Ammon's horn (tissue), 1 donor: ENCODE measurements at regions not wholly inside any gene's neighbourhood (a gene's known extent, or its start where the extent isn't known, plus 50 kb on each side); places are given as distances from the start of the nearest gene placed in this dataset.
"Not testable (repeated sequence)": the region's sequence is repeated elsewhere in the genome, so short reads cannot be mapped to it uniquely, and the experiment has no call there.

Experiments
- DNase-seq: peaks from one replicate; pipeline ENCODE4 v3.0.0-alpha.2; 2016; ENCODE audit warnings: low spot score

DNA sequence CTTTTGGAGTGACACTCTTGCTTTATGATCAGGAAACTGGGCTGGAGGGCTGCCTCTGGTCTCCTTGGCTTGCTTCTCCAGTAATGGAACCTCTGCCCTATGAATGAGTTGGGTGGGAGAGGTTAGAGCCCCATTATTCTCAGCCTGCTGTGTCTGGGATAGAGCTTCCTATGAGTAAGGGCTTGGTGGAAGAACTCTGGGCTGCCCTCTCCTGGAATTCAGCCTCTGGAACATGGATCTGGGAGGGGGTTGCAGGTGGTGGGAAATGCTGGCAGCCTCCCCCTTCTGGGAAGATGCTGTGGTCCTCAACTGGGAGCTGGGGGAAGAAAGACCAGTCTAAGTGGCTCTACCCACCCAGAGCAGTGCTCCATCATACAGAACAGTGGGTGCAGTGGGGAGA, 81.8 kb upstream of the SYN3 start:
- DNase-seq = no peak

GRCh38 chr22:33138333-33138732, 80.2 kb upstream of the SYN3 start:
- not testable (repeated sequence) for DNase-seq

DNA sequence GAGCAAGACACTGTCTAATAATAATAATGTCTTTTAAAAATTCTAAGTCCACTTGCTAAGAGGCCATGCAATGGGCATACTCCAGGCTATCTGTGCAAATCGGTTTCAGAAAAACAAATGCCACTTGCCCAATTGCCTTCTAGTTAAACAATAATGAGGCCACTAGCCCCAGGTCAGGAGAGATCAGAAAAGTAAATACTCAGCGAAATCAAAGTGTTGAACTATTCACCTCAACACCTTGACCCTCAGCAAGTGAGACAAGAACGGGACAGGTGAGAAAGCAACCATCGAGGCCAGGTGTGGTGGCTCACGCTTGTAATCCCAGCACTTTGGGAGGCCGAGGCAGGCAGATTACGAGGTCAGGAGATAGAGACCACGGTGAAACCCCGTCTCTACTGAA, 72.3 kb upstream of the SYN3 start:
- DNase-seq = no peak

DNA sequence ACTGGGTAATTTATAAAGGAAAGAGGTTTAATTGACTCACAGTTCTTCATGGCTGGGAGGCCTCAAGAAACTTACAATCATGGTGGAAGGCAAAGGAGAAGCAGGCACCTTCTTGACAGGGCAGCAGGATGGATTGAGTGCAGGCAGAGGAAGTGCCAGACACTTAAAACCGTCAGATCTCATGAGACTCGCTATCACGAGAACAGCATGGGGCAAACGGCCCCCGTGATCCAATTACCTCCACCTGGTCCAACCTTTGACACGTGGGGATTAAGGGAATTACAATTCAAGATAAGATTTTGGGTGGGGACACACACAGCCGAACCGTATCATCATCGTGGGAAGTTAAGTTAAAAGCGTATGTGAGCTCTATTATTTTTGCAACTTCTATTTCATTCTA, 71.4 kb upstream of the SYN3 start:
- no peak for DNase-seq

DNA sequence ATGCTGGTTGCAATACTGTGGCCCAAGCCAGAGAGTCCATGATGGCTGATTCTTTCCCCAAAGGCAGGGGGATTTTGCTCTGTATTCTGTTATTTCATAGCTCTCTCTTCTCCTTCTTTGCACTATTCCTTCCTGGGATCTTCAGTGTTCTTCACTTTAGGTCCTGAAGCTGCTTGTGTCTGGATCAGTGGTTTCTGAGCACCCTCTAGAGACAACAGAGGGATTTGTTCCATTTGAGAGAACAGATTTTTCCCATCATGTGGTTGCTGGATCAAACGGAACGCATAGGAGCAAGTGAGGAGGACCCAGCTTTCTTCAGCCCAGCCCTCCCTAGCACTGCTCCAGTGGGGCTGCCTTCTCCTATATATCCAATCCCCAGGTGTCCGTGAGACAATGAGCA, 68.7 kb upstream of the SYN3 start:
- peak; percentile 67 for DNase-seq

- no peak for DNase-seq
Observed at GRCh38 chr22:33124471-33124870, 66.3 kb upstream of the SYN3 start.

- DNase-seq = peak; percentile 8
Observed at GRCh38 chr22:33122439-33122838, 64.3 kb upstream of the SYN3 start.

DNA sequence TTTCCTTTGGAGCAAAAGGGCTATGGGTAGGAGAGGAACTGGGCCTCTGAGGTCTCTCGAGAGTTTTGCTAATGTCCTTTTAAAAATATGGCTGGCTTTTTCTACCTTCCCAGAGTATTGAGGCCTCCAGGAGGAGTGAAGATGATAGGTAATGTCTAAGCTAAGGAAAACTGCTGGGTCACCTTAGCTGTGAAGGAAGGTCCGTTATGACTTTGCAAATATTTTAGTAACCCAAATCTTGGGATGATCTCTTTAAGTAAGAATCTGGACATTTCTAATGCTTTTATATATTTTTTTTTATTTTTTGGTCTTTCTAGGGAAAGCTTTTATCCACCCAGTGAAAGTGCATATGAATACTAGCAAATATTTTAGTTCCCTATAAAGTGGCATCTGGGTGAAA, 60.9 kb upstream of the SYN3 start:
- no peak for DNase-seq

GRCh38 chr22:33117821-33118220, 59.6 kb upstream of the SYN3 start:
- DNase-seq = no peak

- DNase-seq = no peak
Observed at GRCh38 chr22:33116841-33117547, 58.8 kb upstream of the SYN3 start.

DNA sequence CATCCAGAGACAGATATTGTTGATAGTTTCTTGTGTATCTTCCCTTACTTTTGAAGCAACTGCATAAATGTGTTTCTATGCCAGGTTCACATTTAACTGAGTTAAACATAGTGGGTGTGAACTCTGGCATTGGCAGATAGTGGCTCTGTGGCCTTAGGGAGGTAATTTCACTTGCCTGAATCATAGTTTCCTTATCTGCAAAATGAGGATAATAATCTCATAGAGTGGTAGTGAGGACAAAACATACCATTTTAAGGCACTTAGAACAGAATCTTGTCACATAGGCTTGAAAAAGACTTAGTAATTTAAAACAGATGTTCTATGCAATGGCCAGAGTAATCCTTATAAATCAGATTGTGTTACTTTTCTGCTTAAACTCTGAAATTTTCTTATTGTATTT, 56.4 kb upstream of the SYN3 start:
- DNase-seq = no peak

DNA sequence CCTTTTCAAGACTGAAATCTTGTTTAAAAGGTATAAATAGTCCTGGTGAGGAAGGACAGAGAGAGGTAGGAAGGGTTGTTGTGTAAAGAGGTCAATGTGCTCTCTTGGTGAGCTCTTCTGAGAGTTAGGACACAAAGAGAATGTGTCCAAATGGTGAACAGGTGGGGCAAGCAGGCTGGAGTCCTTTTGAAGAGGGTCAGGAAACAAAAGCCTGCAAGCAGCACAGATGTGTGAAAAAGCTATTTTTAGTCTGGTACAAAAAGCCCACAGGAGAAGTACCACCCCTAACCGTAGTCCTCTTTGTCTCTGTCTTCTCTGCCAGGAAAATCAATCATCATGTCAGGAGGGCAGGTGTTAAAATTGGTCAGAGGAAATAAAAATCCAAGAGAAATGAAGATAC, 54.4 kb upstream of the SYN3 start:
- no peak for DNase-seq

GRCh38 chr22:33111491-33111890, 53.3 kb upstream of the SYN3 start:
- no peak for DNase-seq

DNA sequence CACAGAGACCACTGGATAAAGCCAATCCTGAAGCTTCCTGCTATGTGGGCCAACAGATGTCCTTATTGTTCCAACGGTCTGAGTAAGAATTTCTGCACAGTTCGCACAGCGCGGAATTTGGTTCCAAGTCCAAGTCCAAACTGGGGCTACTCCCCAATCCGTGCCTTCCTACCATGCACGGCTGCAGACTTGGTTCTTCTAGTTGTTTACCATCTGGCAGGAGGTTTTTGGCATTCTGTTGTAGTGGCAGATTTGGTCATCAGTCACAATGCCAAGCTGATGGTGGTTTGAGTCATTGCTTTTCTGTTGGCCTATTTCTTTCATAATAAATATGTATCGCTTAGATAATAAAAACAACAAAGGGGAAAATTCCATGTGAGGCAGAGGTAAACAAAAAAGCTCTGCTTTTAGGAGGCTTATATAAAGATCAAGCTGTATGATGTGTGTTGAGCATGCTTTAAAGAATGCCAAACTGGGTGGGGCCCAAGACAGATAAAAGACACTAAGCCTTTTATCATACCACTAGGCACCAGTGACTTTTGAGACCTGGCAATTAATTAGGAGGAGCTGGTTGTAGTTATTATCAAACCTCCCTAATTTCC, 52.5 kb upstream of the SYN3 start:
- peak; percentile 40 for DNase-seq

DNA sequence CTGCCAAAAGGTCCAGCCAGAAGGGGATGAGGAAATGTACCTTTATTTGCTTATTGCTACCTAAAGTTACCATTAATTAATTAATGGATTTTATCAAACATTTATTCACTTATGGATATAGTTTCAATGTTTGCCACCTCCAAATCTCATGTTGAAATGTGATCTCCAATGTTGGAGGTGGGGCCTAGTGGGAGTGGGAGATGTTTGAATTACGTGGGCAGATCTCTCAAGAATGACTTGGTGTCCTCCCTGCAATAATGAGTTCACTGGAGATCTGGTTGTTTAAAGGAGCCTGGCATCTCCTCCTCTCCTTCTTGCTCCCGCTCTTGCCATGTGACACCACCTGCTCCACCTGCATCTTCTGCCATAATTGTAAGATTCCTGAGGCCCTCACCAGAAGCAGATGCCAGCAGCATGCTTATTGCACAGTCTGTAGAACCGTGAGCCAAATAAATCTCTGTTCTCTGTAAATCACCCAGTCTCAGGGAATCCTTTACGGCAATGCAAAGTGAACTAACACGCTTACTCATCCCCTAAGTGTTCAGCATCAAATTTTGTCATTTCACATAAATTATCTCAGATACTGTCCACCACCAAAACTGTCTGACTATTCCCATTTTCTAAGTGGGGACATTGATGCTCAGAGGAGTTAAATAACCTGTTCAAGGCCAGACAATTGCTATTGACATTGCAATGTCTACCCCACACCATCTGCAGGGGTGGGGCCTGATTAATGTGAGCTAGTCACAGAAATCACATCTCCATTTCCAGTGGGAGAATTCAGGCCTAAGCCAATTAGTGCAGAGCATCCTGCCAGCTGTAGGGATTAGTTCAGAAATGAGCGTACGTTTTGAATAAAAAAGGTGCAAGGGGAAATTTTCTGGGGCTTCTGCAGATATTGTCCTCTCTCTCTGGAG, 51.6 kb upstream of the SYN3 start:
- peak; percentile 11 for DNase-seq

- DNase-seq = no peak
Observed at GRCh38 chr22:33108037-33108436, 49.9 kb upstream of the SYN3 start.
